Muscle of arm (tissue), 1 donor: ENCODE measurements at regions not wholly inside any gene's neighbourhood (a gene's known extent, or its start where the extent isn't known, plus 50 kb on each side); places are given as distances from the start of the nearest gene placed in this dataset.
A peak's percentile ranks its signal among the peaks of the same experiment; 100 is the strongest.

Experiments used
- DNase-seq: peaks from one replicate; pipeline ENCODE4 v3.0.0-alpha.2; 2013

- DNase-seq, result no peak
Measured at GRCh38 chr14:58783792-58784511, 146.2 kb downstream of the DACT1 start.

DNA sequence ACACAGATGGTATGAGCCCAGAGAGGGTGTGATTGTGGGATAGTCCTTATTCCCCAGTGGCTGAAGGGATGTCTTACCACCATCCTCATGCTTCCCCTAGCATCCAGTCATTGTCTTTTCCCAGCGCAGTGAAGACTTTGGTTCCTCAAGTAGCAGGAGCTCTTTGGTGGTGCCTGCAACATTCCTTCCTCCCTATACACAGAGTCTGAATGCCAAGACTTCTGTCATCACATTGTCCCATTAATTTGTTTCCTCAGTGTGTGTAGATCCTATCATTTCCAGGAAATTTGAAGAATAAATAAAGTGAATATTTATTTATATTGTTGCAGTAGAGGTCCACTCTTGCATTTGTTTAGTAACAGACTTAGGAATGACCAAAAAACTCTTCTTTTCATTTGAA, 147.2 kb downstream of the DACT1 start:
- no peak for DNase-seq

DNA sequence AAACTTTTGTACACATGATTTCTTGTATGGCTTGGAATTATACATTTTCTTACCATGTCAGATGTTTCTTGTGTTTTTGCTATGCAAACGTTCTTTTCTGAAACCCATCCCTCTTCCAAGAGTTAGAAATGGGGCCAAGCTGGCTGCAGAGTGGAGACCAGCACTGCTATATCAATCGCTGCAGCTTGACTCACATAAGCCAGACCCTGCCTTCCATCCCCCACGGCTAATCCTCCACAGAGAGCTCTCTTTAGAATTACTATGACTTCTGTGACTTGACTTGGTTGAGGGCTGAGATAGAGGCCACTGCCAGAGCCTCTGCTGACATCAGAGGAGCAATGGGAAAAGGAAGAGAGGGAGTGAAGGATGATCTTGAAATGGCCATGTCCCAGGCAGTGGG, 147.9 kb downstream of the DACT1 start:
- DNase-seq, result peak; percentile 71

DNA sequence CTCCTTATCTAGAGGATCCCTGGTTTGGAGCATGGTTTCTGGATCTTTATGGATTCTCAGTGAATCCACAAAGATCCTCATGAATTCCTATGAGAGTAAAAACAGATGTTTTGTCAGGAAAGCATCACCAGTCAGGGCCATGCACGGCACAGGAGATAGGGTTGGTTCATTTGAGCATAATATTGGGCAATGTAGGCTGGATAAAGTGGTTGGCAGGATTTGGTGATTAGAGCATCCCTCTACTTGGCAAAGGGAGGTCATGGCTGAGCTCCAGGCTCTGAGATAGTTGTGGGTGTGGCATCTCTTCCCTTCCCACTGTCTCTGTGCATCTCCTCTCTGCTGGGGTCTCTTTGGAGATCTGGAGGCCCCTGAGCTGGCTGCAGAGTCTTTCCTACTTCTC, 149.8 kb downstream of the DACT1 start:
- no peak for DNase-seq

- no peak for DNase-seq
Measured at GRCh38 chr14:58788655-58789503, 151.1 kb downstream of the DACT1 start.

DNA sequence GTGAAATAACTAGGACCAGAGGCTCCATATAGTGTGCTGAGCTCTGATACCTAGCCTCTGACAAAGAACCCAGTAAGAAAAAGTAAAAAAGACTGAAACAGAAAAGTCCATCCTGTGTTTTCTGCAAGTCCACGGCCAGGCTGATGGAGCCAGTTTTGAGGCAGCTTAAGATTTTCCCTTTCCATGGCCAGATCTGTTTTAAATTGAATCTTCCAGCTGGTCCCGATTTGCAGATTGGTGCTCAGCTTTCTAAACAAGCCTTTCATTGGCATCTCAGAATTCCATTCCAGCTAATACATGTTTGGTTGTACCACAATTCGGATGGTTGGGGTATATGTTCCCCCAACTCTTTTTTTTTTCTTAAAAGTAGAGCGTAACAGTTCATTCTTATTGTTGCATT, 152.0 kb downstream of the DACT1 start:
- no peak for DNase-seq

- no peak for DNase-seq
Measured at GRCh38 chr14:58792416-58792815, 154.7 kb downstream of the DACT1 start.

DNA sequence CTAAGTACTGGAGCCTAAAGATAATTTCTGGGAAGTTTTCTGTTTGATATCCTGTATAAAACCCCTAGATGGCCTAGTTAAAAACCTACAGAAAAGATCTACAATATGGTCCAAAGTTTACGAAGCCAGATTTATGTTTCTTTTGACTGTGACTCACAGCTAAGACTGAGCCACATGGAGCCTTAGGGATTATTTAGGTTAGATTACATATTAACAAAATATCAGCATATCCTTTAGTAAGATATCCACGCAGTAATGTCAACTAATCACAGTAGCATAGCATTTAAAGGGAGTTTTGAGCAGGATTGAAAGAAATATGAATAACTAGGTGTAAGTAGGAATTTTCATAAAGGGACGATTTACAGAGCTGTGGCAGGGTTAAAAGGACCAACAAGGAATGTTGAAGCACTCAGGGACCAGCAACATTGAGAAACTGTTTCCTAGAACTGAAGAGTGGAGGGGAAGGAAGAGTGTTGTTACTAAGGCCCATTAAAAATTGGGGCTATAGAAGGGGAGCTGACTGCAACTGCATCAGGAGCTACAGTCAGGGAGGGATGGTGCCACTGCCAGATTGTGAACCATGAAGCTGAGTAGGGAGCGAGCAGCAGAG, 155.5 kb downstream of the DACT1 start:
- DNase-seq, result no peak

DNA sequence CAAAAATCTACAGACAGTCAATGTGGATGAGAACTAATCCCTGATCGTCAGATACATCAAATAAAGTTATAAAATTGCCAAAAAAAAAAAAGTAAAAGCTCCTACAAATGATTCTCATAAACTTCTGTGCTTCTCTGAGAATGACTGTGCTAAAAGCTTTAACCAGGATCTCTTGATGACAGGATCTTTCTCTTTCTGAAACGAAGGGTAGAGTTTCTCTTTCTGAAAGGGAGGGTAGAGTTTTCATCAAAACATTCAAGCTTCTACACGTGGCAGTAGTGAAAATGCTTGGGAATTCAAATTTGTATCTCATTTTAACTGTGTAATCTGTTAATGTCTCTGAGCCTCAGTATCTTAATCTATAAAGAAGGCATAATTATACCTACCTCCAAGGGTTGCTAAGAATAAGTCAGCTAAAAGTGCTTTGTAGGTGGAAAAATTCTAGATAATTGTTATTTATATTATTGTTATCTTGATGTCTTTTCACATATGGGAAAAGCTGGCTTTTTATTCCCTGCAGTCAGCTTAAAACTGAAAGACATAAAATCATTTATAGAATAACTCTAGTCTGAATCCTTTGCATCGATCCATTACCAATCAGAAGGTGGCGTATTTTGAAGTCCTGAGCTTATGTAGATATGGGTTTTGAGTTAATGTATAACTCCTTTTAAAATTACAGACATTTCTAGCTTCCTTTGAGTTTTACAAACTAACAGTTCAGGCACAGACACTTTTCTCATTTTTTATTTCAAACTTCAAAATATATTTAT, 157.4 kb downstream of the DACT1 start:
- no peak for DNase-seq

GRCh38 chr14:58796242-58797009, 158.7 kb downstream of the DACT1 start:
- no peak for DNase-seq

GRCh38 chr14:58797010-58797429, 159.3 kb downstream of the DACT1 start:
- DNase-seq, result no peak

DNA sequence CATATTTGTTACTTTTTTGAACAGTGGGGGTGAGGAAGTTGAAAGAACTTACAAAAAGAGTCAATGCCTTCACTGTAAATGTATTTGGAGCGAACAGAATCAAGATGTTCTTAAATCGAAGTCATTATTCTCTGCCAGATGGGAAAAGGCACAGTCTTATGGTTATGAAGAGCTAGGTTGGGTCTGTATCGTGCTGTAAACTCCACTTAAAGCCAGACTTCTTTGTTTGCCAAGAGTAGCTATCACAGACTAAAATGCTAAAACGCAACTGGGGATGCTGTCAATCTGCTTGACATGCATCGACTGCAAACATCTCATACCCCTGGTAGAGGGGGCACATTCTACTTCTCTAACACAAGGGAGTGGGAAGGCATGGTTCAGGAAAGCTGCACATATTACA, 160.4 kb downstream of the DACT1 start:
- DNase-seq, result no peak

DNA sequence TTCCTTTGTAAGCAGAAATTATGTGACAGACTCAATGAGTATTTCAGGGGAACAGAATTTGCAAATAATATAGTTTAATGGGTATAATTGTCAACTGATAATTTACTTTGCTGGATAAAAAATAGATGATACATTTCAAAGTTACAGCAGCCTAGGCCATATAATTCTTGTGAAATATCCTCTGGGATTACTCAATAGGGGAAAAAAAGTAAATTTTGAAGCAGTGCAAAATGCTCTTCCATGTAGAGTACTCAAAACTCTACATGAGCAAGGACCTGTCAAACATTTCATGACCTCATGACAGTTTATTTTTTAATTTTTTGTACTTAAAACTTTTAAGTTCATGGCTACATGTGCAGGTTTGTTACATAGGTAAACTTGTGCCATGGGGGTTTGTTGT, 163.3 kb downstream of the DACT1 start:
- DNase-seq, result no peak

- peak; percentile 67 for DNase-seq
Measured at GRCh38 chr14:58805057-58805456, 167.3 kb downstream of the DACT1 start.

GRCh38 chr14:58805605-58806409, 168.0 kb downstream of the DACT1 start:
- no peak for DNase-seq

DNA sequence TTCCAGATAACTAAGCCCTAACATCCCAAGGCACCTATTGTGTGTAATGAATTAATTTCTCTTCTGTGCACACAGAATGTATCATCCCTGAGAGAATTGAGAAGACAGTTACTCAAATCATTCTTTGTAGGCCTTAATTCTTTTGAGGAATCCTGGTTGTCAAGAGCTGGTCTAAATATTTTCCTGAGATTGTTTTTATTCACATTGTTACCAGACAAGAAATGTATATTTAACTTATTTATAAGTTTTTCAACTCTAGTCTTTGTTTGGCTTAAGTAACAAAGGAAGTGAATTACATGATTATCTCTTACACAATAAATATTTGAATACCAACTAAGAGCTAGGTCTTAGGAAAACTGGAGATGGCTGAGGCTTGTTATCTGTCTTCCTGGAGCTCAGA, 169.4 kb downstream of the DACT1 start:
- no peak for DNase-seq

DNA sequence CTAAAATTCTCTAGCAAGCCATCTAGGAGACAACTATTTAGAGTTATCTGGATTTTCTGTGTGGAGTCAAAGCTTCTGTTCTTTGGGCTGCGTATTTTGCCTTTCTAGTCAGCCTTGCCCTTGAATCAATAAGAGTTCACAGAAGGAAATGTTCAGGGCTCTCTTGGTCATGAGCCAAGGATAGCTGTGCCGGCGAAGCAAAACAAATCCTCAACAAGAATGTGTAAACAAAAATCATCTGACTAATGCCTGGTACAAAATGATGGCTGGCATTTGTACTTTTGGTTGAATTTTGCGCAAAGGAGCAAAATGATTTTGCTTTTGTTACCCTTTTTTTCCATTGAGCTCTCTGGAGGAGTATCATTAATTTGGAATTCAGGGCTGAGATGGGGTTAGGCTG, 171.1 kb downstream of the DACT1 start:
- DNase-seq, result no peak

DNA sequence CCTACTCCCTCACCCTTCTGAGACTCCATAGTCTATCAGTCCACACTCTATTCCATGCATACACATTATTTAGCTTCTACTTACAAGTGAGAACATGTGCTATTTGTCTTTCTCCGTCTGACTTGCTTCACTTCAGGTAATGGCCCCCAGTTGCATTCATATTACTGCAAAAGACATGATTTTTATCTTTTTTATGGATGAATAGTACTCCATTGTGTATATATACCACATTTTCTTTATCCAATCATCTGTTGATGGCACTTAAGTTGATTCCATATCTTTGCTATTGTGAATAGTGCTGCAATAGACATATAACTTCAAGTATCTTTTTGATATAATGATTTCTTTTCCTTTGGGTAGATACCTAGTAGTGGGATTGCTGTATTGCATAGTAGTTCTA, 171.8 kb downstream of the DACT1 start:
- no peak for DNase-seq

- no peak for DNase-seq
Measured at GRCh38 chr14:58812050-58812910, 174.5 kb downstream of the DACT1 start.
